ENCODE measurements at regions not wholly inside any gene's neighbourhood (a gene's known extent, or its start where the extent isn't known, plus 50 kb on each side); places are given as distances from the start of the nearest gene placed in this dataset.

DNA sequence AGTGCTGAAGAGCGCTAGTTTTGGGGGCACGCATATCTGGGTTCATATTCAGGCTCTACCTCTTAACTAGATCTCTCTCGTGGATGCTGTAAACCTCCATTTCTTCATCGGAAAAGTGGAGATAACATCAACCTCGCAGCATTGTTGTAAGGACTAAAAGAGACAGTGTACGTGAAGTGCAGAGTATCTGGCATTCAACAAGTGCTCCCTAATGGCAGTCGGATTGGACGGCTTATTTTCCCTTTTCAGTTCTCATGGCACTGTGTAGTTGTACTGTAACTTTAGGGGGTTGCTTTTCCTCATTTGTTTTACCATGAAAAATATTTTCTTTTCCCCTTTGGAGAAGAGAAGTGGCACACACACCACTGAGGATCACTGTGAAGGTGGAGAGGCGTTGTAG, 51.4 kb upstream of the ESX1 start:
- DNase-seq, result no peak

Data from fibroblast of skin of abdomen (primary cell).